22Rv1 (cell line): ENCODE measurements at regions not wholly inside any gene's neighbourhood (a gene's known extent, or its start where the extent isn't known, plus 50 kb on each side); places are given as distances from the start of the nearest gene placed in this dataset.
"Not testable (repeated sequence)": the region's sequence is repeated elsewhere in the genome, so short reads cannot be mapped to it uniquely, and the experiment has no call there.

Experiments used
- H3K27ac ChIP-seq: fragments of 450-650 bp; 2 replicates; pipeline ENCODE4 v1.5.1; 2017
- ZFX ChIP-seq: fragments of 450-650 bp; IDR thresholded peaks from 2 replicates; pipeline ENCODE4 v1.6.1; 2017; ENCODE audit warnings: antibody characterized with exemption, borderline replicate concordance
- TF ChIP-seq, protein P1 (sequence below): fragments of 450-650 bp; IDR thresholded peaks from 2 replicates; pipeline ENCODE4 v1.5.1; 2017; ENCODE audit warnings: mild to moderate bottlenecking

DNA sequence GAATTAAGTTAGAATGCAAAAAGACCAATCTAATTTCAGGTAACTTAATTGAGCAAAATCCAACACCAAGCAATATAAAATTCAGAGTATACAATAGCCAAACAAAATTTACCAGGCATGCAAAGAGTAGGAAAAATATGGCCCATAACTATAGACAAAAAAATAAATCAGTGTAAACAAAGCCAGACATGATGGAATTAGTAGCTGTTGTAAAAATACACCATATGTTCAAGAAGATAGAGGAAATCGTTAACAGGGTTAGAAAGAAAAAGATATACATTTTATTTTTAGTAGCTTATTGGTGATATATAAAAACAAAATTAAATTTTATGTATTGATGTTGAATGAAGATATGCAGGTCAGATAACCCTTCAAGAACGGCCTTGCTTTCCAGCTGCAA, 621.1 kb upstream of the MIR17HG start:
- TF ChIP-seq ZFX: no peak
- TF ChIP-seq, protein P1, sequence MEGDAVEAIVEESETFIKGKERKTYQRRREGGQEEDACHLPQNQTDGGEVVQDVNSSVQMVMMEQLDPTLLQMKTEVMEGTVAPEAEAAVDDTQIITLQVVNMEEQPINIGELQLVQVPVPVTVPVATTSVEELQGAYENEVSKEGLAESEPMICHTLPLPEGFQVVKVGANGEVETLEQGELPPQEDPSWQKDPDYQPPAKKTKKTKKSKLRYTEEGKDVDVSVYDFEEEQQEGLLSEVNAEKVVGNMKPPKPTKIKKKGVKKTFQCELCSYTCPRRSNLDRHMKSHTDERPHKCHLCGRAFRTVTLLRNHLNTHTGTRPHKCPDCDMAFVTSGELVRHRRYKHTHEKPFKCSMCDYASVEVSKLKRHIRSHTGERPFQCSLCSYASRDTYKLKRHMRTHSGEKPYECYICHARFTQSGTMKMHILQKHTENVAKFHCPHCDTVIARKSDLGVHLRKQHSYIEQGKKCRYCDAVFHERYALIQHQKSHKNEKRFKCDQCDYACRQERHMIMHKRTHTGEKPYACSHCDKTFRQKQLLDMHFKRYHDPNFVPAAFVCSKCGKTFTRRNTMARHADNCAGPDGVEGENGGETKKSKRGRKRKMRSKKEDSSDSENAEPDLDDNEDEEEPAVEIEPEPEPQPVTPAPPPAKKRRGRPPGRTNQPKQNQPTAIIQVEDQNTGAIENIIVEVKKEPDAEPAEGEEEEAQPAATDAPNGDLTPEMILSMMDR: no peak
- no peak overlapping the region for H3K27ac ChIP-seq

DNA sequence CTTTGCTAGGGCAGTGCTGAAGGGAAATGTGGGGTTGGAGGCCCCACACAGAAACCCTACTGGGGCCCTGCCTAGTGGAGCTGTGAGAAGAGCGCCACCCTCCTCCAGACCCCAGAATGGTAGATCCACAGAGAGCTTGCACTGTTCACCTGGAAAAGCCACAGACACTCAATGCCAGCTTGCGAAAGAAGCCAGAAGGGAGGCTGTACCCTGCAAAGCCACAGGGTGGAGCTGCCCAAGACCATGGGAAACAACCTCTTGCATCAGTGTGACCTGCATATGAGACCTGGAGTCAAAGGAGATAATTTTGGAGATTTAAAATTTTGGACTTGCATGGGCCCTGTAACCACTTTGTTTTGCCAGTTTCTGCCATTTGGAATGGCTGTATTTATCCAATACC, 615.4 kb upstream of the MIR17HG start:
- no peak overlapping the region for H3K27ac ChIP-seq
- TF ChIP-seq, protein P1: peak; percentile 19
- no peak for TF ChIP-seq ZFX

DNA sequence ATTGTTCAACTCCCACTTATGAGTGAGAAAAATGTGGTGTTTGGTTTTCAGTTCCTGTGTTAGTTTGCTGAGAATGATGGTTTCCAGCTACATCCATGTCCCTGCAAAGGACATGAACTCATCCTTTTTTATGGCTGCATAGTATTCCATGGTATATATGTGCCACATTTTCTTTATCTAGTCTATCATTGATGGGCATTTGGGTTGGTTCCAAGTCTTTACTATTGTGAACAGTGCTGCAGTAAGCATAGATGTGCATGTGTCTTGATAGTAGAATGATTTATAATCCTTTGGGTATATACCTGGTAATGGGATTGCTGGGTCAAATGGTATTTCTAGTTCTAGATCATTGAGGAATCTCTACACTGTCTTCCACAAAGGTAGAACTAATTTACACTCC, 613.0 kb upstream of the MIR17HG start:
- H3K27ac ChIP-seq: not testable (repeated sequence)

DNA sequence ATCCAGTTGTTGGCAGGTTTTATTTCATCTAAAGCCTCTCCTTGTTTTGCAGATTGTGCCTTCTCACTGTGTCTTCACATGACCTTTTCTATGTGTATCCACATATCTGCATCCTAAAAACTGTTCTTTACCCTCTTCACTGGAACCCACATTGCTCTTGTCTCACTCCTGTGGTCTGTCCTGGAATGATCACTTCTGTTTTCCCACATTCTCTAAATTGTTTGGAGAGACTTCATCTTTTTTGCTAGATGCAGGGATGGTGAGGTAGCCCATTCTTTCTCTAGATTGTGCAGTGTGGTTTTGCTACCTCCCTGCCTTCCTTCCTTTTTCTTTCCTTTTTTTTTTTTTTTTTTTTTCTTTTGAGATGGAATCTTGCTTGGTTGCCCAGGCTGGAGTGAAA, 608.6 kb upstream of the MIR17HG start:
- no peak for TF ChIP-seq ZFX
- TF ChIP-seq, protein P1: no peak
- no peak overlapping the region for H3K27ac ChIP-seq

DNA sequence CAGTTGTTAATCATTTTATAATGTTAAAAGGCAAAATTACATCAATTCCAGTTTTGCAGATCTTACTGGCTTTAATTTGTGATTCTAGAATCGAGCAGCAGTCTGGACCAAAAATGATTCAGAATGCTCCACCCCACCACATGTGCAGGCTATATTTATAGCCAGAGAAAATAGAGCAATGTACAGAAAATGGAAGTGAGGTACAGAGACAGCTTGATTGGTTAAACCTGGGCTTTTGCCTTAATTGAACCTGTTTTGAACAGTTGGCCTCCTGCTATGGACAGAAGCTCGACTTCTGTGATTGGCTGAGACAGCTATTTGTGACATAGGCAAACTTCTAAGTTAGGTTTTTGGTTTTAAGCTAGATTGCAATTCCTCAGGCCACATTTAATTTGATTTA, 607.4 kb upstream of the MIR17HG start:
- no peak overlapping the region for H3K27ac ChIP-seq
- TF ChIP-seq, protein P1: no peak
- no peak for TF ChIP-seq ZFX

DNA sequence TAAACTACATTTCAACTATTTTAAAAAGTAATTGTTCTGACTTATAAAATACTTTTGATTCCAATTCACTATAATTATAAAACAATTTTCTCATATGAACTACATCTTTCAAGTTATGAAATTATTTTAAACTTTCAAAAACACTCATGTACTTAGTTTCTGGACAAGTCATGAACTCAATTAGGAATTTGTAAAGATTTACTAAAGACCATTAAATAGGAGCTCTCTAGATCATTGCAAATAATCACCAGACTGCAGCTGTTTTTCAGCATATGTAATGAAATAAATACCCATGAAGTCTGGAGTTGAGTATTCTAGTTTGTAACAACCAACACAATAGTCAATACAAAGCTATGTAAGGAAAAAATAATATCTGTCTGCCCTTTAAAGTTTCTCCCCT, 605.1 kb upstream of the MIR17HG start:
- H3K27ac ChIP-seq: no peak overlapping the region
- TF ChIP-seq, protein P1: no peak
- no peak for TF ChIP-seq ZFX

DNA sequence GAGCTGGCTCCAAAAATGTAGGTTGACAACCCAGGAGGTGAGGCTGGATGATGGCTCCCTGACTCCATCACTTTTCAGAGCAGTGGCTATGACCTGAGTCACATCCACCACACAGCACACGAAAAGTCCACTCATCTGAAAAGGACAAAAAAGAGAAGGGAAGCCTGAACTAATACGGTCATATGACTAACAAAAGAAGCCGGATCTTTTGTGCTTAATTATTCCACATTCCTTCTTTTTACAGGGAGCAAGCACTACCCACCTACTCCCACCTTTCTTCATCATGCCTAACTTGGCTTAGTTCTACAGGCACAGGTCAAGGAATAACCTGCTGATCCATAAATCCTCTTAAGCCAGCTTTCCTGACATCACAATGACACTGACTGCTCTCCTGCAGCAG, 601.3 kb upstream of the MIR17HG start:
- H3K27ac ChIP-seq: no peak overlapping the region
- no peak for TF ChIP-seq ZFX
- TF ChIP-seq, protein P1: no peak

DNA sequence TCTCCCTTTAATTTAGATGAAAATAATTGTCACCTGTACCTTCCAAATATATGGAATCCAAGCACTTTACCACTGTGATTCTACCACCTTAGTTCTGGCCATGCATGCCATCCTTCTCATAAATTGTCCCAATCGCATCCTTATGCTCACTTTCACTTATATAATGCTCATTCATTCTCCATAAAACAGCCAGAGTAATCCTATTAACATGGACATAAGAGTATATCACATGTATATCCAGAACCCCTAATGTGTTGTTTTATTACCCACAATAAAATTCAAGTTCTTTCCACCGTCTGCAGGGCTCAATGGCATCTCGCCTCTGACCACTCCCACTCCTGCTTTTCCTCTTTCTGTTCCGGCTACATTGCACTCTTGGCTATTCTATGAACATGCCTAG, 597.5 kb upstream of the MIR17HG start:
- H3K27ac ChIP-seq: no peak overlapping the region
- TF ChIP-seq, protein P1: no peak
- TF ChIP-seq ZFX: no peak
